NOMO-1 (cell line): ENCODE measurements at regions not wholly inside any gene's neighbourhood (a gene's known extent, or its start where the extent isn't known, plus 50 kb on each side); places are given as distances from the start of the nearest gene placed in this dataset.
"Not testable (repeated sequence)": the region's sequence is repeated elsewhere in the genome, so short reads cannot be mapped to it uniquely, and the experiment has no call there.

Experiments
- DNase-seq, 2 experiments: peaks; one replicate each; lab custom pipeline; 2025; ENCODE audit not compliant: unreplicated experiment in 2 of 2; lab: John Stamatoyannopoulos, UW

DNA sequence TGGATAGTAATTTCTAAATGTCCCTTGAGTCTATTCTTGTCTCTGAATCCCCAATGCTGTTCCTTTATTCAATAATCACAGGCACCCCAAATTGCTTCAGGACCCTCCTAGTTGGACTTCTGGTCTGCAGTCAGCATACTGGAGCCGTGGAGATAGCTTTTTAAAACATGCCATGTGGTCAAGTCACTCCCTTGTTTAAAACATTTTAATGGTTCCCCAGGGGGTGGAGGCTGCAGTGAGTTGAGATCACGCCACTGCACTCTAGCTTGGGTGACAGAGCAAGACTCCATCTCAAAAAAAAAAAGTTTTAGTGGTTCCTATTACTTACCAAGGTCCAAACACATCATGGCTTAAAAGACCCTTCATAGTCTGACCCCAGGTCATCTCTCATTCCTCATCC is 220.3 kb downstream of the ADAMTS15 start:
- no peak for DNase-seq

DNA sequence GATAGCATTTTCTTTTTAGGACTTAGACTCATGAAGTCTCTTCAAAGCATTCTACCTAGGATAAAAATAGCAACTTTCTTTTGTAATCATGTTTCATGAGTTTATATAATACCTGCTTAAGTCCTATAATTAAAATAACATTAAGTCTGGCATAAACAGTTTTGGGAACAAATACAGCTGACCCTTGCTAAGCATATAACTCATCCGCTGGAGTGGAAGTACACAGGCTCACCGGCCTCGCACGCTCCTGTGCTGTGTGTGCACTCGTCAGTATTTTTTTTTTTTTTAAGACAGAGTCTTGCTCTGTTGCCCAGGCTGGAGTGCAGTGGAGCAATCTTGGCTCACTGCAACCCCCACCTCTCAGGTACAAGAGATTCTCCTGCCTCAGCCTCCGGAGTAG is 221.8 kb downstream of the ADAMTS15 start:
- DNase-seq, result no peak

DNA sequence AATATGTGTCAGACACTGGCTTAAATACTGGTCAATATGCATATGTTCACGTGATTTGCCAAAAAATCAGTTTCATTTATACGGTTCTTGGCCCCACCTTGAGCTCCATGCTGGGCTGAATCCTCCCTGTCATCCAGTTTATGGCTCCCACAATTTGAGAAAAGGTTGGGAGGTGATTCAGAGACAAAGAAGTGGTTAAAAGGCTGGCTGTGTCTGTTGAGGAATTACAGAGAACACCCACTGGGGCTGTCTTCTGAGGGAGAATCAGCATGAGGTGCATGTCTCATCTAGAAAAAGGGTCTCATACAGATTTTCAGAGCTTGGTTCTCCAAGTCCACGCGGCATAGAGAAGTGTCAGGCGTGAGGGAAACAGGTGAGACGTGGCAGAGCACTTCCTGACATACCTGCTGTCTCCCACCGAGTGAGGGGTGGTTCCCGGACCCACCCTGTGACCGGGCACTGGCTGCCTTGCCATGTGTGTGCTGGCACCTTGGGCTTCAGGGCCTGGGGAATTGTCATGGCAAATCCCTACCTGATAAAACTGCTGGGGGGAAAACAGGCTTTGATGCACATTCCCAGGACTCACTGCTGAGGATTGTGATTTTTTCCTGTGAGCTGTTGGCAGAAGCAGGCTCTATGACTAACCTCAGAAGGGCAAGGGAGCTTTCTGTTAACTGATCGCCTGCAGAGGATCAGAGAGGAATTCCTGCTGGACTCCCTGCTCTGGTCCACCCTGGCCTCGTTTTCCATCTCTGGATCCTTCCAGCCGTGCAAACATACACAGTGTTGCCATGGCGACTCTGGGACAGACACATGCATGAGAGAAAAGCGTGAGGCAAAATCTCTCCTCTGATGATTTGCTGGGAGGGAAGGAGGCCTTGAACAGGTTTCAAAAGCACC is 223.6 kb downstream of the ADAMTS15 start:
- no peak for DNase-seq

DNA sequence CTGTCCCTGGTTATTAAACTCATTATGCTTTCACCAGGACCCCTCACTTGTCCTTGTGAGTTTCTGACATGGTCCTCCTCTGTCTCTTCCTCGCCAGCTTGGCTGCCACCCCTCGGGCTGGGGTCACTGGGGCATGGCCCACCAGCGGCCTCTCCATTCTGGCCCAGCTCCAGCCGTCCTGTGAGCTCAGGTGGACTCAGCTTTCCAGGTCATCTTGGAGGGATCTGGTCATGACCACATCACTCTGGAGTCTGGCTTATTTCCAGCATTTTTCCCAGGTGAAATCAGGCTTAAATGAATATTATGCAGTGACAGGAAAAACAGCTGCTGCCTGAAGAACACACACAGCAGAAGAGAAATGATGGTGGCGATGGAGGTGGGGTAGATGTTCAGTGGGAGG is 224.5 kb downstream of the ADAMTS15 start:
- no peak for DNase-seq

DNA sequence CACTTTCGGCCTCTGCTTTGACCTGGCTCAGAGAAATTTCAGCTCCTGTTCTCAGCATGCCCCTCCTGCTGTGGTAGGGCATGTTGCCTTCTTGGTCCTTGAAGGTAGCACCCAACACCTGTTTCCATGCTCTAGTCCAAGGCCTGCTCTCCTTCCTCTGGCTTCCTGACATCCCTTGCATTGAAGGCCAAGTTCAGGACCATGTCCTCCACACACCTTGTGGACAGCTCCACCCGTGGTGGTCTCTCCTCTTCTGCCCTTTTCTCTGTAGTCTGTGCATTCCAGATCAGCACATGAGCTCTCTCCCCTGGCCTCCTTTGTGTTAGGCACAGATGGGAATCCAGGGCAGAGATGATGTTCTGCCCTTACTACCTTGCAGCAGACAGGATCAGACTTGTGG is 225.3 kb downstream of the ADAMTS15 start:
- no peak for DNase-seq

DNA sequence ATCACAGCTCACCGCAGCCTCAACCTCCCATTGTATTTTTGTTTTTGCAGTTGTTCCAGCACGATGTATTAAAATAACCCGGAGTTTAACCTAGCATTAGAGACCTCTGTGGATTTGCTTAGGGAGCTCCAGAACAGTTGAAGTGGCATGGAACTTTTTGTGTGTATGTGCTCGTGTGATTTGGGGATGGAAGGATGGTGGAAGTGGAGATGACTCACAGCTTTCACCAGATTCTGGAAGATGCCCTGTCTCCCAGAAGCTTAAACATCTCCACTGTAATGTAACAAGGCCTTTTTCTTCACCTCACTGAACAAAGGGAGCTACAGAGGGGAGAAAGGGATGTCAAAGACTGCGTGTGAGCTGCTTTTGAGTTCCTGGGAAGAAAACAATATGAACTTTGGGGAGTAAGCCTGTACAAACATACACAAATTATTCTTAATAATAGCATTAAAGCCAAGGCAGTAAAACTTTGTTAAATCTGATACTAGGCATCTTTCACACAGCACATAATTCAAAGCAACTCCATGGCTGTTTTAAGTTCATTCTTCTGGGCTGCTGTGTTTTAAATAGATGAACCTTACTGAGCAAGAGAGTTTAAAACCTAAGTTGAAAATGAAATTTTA is 226.4 kb downstream of the ADAMTS15 start:
- no peak for DNase-seq

DNA sequence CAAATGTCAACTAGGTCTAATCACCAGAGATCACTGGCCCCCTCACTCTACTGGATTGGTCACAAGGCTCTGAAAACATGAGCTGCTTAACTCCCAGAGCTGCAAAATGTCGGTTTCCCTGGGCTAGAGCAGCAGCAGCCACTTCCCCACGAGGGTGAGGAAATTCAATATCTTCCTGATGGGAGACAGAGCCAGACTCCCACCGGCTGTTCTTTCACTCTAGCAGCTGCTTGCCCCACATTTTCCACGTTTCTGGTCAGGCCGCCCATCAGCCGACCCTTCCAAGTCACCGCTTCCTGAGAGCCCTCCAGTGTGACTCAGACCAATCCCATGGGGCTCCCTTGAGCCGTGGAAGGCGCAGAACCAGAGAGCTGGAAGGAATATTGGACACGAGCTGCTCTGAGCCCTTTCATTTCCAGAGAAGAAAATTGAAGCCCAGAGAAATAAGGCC is 227.0 kb downstream of the ADAMTS15 start:
- DNase-seq, result no peak

DNA sequence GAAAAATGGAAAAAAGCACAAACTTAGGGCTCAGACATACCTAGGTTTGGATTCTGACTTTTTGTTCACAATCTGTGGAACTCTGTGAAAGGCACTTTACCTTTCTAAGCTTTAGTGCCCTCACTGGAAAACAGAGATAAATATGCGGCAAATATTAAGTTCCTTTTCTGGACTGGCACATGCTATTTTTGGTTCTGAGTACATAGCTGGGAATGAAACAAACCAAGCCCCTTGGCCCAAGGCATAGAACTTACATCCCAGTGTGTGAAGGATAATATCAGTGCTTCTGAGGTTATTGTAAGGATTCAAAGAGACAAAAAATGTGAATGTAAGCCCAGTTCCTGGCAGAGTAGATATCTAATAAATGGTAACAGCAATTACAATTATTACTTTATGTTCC is 227.5 kb downstream of the ADAMTS15 start:
- DNase-seq, result no peak

DNA sequence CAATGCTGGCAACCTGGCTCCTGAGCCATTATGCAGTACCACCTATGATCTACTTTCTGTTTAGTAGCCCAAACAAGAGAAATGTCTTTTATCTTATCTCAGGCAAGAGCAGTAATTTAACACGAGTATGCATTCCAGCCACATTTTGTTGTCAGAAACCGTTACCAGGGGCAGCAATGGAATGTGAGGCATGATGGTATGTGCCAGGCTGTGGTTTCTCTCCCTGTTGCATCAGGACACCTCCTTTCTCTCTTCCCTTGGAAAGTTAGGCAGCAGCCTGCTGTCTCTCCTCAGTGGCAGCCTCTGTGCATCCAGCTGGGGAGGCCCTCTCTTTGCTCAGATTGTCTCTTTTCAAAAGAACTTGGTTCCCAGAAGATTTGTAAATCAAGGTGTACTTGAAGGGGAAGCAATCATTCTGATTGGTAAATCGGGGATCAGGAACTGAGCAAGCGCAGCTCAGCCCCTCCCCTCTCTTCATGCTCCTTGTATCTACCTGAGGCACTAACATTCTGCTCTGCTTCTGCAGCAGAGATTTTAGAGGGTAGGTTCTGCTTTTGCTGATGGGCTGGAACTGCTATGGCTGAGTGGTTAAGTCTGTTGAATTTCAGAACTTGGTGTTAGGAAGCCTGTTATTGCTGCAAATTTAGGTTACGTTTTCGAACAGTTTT is 229.2 kb downstream of the ADAMTS15 start:
- DNase-seq, result no peak

DNA sequence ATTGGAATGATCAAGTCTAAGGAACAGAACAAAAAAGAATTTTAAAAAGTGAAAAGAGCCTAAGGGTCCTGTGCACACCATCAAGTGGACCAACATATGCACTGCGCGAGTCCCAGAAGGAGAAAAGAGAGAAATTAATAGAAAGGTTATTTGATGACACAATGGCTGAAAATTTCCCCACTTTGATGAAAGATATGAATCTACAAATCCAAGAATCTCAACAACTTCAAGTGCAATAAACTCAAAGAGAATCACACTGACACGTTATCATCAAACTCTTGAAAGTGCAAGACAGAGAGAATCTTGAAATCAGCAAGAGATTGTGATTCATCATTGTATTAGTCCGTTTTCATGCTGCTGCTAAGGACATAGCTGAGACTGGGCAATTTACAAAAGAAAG is 230.8 kb downstream of the ADAMTS15 start:
- DNase-seq, result no peak

DNA sequence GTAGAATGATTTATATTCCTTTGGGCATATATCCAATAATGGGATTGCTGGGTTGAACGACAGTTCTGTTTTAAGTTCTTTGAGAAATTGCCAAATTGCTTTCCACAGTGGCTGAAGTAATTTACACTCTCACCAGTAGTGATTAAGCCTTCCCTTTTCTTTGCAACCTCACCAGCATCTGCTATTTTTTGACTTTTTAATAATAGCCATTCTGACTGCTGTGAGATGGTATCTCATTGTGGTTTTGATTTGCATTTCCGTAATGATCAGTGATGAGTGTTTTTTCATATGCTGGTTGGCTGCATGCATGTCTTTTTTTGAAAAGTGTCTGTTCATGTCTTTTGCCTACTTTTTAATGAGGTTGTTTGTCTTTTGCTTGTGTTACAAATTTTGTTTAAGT is 233.8 kb downstream of the SNX19 start:
- DNase-seq, result not testable (repeated sequence)

DNA sequence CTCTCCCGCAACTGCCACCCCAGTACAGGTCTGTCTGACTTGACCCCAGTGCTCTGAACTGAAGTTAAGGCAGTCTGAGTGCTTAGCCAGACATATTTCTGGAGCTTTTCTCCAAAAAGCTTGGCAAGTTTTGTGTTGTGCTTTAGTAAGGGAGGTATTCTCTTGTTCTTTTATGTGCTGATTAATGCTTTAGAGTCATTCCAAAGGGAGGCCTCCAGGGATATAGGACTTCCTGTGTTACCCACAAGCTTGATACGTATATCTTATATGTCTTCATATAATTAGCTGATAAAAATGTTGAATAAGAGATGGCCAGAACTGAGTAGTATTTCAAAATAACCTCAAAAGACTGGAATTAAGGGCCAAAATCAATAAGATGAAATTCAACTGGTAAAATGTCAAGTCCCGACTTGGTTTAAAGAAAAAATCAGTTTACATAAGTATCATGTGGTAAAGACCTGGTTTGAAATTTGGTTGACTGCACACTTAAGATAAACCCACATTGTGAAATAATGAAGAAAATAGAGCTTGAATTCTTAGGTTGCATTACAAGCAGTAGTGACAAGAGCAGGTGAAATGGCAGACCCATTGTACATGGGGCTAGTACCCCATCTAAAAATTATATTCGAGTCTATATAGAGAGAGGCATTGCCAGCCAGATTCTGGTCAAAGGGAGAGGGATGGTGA is 226.9 kb downstream of the SNX19 start:
- no peak for DNase-seq

DNA sequence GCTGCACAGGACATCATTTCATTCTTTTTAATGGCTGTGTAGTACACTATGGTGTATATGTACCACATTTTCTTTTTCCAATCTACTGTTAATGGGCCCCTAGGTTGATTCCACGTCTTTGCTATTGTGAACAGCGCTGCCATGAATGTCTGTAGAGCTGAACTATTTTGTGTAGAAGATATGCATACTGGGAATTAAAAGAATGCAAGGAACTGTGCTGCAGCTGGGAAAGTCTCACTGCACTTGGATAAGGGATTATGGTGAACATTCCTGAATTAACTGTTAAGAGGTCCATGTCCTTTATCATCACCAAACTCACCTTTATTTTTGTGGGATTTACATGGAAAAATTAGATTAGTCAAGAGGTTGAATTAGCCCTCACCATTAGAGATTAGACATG is 224.7 kb downstream of the SNX19 start:
- no peak for DNase-seq

DNA sequence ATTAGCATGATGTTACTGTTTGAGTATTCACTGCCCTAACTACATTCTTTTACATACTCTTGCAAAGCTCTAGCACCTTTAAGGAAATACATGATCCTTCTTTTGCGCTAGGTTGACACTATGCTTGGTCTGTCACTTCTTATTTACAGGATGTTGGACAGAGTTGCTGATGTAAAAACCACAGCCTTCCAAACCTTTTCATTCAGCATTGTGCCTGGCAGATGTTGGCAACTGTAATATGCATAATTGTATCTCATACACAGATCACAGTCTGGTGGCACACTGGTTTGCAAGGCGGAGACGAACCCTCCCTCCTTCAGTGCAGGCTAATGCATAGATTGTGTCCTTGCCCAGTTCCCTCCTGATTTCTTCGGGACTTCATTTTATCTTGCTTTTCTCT is 224.1 kb downstream of the SNX19 start:
- no peak for DNase-seq

DNA sequence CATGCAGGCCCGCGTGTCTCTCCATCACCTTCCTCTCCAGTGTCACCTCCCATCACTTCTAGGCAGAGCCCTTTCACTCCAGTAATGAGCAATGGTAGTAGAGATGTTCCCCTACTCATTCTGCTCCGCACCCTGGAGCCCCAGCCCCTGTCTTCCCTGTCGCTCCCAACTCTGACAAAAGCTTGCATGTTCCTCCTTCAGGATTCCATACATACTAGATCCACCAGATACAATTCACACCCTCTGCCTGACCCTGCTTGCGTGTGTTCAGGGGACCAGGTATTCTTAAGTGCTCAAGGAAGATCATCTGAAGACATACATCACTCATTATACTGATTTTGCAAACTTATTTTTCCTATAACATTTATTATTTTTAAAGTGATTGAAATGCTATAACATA is 222.7 kb downstream of the SNX19 start:
- DNase-seq, result no peak

DNA sequence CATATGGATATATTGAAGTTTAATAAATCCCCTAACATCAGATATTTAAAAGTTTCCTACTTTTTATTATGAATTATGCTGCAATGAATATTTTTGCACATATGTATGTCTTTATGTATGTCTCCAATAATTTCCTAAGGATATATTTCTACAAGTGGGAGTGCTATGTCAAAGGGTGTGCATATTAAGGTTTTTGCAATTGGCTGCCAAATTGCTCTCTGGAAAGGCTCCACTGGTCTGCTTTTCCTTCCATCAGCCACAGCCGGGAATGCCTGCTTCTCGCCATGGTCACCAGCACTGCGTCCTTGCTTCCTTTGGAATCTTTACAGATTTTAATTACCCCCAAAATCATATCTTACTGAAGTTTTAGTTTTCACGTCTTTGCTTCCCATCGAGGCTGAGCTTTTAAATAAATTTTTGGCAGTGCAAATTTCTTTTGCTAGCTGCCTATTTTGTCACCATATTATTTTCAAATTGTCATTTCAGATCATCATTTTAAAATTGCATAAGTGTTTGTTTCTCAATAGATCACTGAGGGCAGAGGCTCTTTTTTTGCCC is 221.7 kb downstream of the SNX19 start:
- no peak for DNase-seq

DNA sequence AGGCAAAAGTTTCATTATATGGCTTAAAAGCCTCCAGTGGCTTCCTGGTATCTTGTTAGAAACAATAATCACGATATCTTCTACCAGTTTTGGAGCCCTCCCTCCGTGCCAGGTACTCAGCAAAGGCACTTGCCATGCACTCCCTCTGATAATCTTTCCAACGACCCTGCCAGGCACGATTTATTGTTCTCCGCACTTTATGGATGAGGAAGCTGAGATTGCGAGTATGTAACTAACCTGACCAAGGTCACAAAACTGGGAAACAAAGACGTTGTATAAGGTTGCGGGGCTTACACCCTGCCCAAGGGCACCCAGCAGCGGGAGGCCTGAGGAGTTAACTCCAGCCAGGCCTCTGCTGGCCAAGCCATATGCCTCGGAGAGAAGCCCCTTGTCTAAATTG is 218.1 kb downstream of the SNX19 start:
- no peak for DNase-seq

DNA sequence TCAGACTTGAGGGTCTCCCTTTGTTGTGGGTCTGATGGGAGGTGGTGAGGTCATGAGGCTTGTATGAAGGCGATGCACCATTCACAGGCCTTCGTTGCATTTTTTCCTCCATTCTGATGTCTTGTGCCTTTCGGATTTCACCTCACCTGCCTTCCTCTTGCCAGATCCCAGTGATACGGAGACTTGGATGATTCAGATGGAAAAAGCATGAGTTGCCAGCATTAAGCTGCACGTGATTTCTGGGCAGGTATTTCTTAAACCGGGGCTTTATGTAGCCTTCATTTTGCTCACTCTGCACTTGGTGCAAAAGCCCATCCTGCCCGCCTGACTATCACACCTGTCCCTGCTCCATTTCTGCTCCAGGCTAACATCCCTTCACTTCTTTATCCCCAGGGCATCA is 216.7 kb downstream of the SNX19 start:
- no peak for DNase-seq

DNA sequence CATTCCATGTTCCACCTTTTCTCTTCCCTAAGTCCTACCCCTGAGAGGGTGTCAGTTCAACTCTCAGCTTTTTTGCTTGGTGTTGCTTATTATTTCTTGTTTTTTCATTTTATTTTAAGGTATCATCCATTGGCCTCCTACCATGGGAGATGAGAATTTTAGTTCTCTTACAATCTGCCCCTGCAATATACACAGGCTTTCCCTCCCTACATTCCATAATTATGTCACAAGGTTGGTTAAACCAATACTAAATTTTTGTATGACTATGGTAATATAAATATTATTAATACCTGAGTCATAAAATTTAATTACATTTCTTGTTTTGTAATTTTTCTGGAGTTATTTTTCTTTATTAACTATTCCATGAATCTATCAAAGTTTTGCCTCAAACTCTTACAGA is 216.2 kb downstream of the SNX19 start:
- DNase-seq, result no peak

DNA sequence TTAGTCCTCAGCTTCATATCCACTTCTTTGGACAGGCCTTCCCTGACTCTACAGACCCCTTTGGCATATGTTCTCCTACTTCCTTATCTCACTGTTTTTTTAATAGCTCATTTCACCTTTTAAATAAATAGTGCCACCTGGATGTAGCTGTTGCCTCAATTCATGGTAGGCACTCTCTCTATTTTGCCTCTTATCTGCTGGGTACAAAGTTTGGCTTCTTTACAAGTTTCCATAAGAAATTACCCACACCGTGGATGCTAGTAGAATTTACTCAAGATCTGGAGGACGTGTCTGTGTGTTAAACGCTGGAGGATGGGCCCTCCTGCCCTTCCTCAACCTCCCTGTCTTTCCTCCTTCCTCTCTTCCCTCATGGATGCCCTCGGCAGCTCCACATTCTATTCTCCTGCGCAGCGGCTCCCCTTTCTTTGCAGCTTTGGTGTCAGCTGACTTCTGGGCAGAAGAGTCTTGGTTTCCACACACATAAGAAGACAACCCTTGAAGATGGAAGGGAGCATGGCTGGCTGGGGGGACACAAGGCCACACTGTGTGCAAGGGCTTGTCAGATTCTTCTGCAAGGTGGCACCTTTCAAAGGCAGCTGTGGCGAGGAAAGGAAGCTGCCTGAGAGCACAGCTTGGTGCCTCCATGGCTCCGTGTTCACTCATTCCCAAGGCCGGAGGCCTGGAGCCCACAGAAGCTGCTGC is 212.6 kb downstream of the SNX19 start:
- DNase-seq, result no peak
